Caco-2 (cell line): ENCODE measurements at regions not wholly inside any gene's neighbourhood (a gene's known extent, or its start where the extent isn't known, plus 50 kb on each side); places are given as distances from the start of the nearest gene placed in this dataset.

ENCODE experiments used
- BruUV-seq: library from RNA; stranded (reverse); fragments of 400-500 nt; replicated peaks from 2 replicates; lab custom pipeline; 2021; lab: Mats Ljungman, UMichigan
- CTCF ChIA-PET: fragments of 300-600 bp; sonication (Branson Sonifier 250); formaldehyde crosslinking; loops from one replicate; lab custom pipeline; 2022; ENCODE audit warnings: antibody characterized with exemption; lab: Charles Lee
- POLR2A ChIA-PET: fragments of 300-600 bp; sonication (Branson Sonifier 250); formaldehyde crosslinking; loops from one replicate; lab custom pipeline; 2022; ENCODE audit warnings: antibody characterized with exemption; lab: Charles Lee
- DNase-seq, 2 experiments: peaks; one replicate each; pipeline versions ENCODE4 v3.0.0 to v3.0.0-alpha.2; 2020 to 2022
- H3K27me3 ChIP-seq: replicated peaks from 2 replicates; pipeline ENCODE4 v1.6.0; 2011; ENCODE audit warnings: low read length; ENCODE audit not compliant: control insufficient read depth, insufficient read depth
- H3K36me3 ChIP-seq: 2 replicates; pipeline ENCODE4 v1.5.1; 2011; ENCODE audit warnings: low read length; ENCODE audit not compliant: control insufficient read depth, insufficient read depth
- H3K4me1 ChIP-seq: fragments of 250-450 bp; sonication (Bioruptor Pico); 2 replicates; pipeline ENCODE4 v1.5.1; 2020; ENCODE audit warnings: mild to moderate bottlenecking
- H3K4me3 ChIP-seq: 2 replicates; pipeline ENCODE4 v1.5.1; 2011; ENCODE audit warnings: low read depth, mild to moderate bottlenecking, control low read depth, low read length
- H3K9me3 ChIP-seq: fragments of 250-450 bp; sonication (Bioruptor Pico); 2 replicates; pipeline ENCODE4 v1.5.1; 2020; ENCODE audit warnings: mild to moderate bottlenecking, moderate library complexity
- H3K27ac Mint-ChIP-seq: one replicate; pipeline ENCODE4 v1.8.0; 2022; ENCODE audit warnings: mixed read lengths; ENCODE audit not compliant: unreplicated experiment
- H3K27me3 Mint-ChIP-seq: one replicate; pipeline ENCODE4 v1.8.0; 2022; ENCODE audit warnings: mixed read lengths; ENCODE audit not compliant: insufficient read depth, unreplicated experiment
- H3K36me3 Mint-ChIP-seq: one replicate; pipeline ENCODE4 v1.8.0; 2022; ENCODE audit warnings: mild to moderate bottlenecking, mixed read lengths; ENCODE audit not compliant: insufficient read depth, unreplicated experiment
- H3K4me1 Mint-ChIP-seq: one replicate; pipeline ENCODE4 v1.8.0; 2022; ENCODE audit warnings: low read depth, mixed read lengths; ENCODE audit not compliant: unreplicated experiment
- H3K4me3 Mint-ChIP-seq: one replicate; pipeline ENCODE4 v1.8.0; 2022; ENCODE audit warnings: mild to moderate bottlenecking, moderate library complexity, mixed read lengths; ENCODE audit not compliant: unreplicated experiment
- H3K9me3 Mint-ChIP-seq: one replicate; pipeline ENCODE4 v1.8.0; 2022; ENCODE audit warnings: mixed read lengths; ENCODE audit not compliant: unreplicated experiment
- CTCF ChIP-seq, 2 experiments: fragments of 200-600 bp in 1 of 2; IDR thresholded peaks; 1 replicate in 1 of 2; 2 replicates in 1 of 2; pipeline versions ENCODE4 v1.5.1 to v1.8.0; 2011 to 2022; ENCODE audit warnings: antibody characterized with exemption in 1 of 2, control low read depth in 1 of 2, inconsistent platforms in 1 of 2, low read depth in 1 of 2, low read length in 1 of 2, mild to moderate bottlenecking in 1 of 2, moderate library complexity in 1 of 2; ENCODE audit not compliant: insufficient read depth in 1 of 2, severe bottlenecking in 1 of 2, unreplicated experiment in 1 of 2
- intact Hi-C: fragments of 100-400 bp; cut with micrococcal nuclease; formaldehyde crosslinking; loops from one replicate; pipeline ENCODE4 v1.10.0; 2022; ENCODE audit not compliant: unreplicated experiment

- ChIA-PET POLR2A (no interaction called here), CTCF (no interaction called here)
- H3K27ac Mint-ChIP-seq, result no peak overlapping the region
- no peaks in the 10 kb centered on the region for H3K4me1 Mint-ChIP-seq
- BruUV-seq, result no TSS peak
- Histone ChIP-seq H3K27me3 (no peaks in the 10 kb centered on the region), H3K4me1 (no peaks in the 10 kb centered on the region), H3K9me3 (no peaks in the 10 kb centered on the region), H3K4me3 (no peak overlapping the region), H3K36me3 (no peaks in the 10 kb centered on the region)
- no peak overlapping the region for H3K4me3 Mint-ChIP-seq
- intact Hi-C loops, result no loop called here
- no peaks in the 10 kb centered on the region for H3K9me3 Mint-ChIP-seq
- no peaks in the 10 kb centered on the region for H3K36me3 Mint-ChIP-seq
- TF ChIP-seq CTCF (IDR thresholded peaks at IDR 0.05; ENCODE audit: insufficient read depth in 1 of 2, low read depth in 1 of 2, low read length in 1 of 2, severe bottlenecking in 1 of 2, unreplicated experiment in 1 of 2), result no peak
- no peaks in the 10 kb centered on the region for H3K27me3 Mint-ChIP-seq
- peak; percentile 4 to 45 for DNase-seq
These were observed 436.3 kb downstream of the WDR72 start for GRCh38 chr15:53323191-53323590.

- Mint-ChIP-seq H3K4me3 (no peak overlapping the region), H3K9me3 (no peaks in the 10 kb centered on the region), H3K4me1 (no peaks in the 10 kb centered on the region), H3K36me3 (no peaks in the 10 kb centered on the region), H3K27me3 (no peaks in the 10 kb centered on the region), H3K27ac (no peak overlapping the region)
- H3K36me3 ChIP-seq, result no peaks in the 10 kb centered on the region
- POLR2A ChIA-PET, result no interaction called here
- BruUV-seq, result no TSS peak
- TF ChIP-seq CTCF (IDR thresholded peaks at IDR 0.05; ENCODE audit: insufficient read depth in 1 of 2, low read depth in 1 of 2, low read length in 1 of 2, severe bottlenecking in 1 of 2, unreplicated experiment in 1 of 2), result no peak
- DNase-seq, result no peak
- no peaks in the 10 kb centered on the region for H3K9me3 ChIP-seq
- H3K27me3 ChIP-seq, result no peaks in the 10 kb centered on the region
- intact Hi-C loops, result no loop called here
- H3K4me3 ChIP-seq, result no peak overlapping the region
- no peaks in the 10 kb centered on the region for H3K4me1 ChIP-seq
- CTCF ChIA-PET, result no interaction called here
These were observed 438.6 kb downstream of the WDR72 start for GRCh38 chr15:53320816-53321215.

GRCh38 chr15:53312707-53313106 is 446.8 kb downstream of the WDR72 start:
- BruUV-seq, result no TSS peak

More at GRCh38 chr15:53312707-53313106, 446.8 kb downstream of the WDR72 start:
- ChIA-PET POLR2A (no interaction called here), CTCF (no interaction called here)
- Histone ChIP-seq H3K36me3 (no peaks in the 10 kb centered on the region), H3K27me3 (no peaks in the 10 kb centered on the region), H3K4me1 (no peaks in the 10 kb centered on the region), H3K4me3 (no peak overlapping the region), H3K9me3 (no peaks in the 10 kb centered on the region)
- no peak for DNase-seq
- Mint-ChIP-seq H3K4me3 (no peak overlapping the region), H3K27me3 (peaks cover 7% of the 10 kb centered on the region), H3K36me3 (no peaks in the 10 kb centered on the region), H3K9me3 (no peaks in the 10 kb centered on the region), H3K27ac (no peak overlapping the region), H3K4me1 (no peaks in the 10 kb centered on the region)
- TF ChIP-seq CTCF (IDR thresholded peaks at IDR 0.05; ENCODE audit: insufficient read depth in 1 of 2, low read depth in 1 of 2, low read length in 1 of 2, severe bottlenecking in 1 of 2, unreplicated experiment in 1 of 2), result no peak
- intact Hi-C loops, result no loop called here
